A204.1 (cell line): ENCODE measurements at regions not wholly inside any gene's neighbourhood (a gene's known extent, or its start where the extent isn't known, plus 50 kb on each side); places are given as distances from the start of the nearest gene placed in this dataset.

ENCODE experiments used
- FAIRE-seq: peaks from 2 replicates; lab custom pipeline; 2012; peaks lifted over from hg19 to GRCh38; lab: Jason Lieb, UNC

- no peak for FAIRE-seq
These were observed 1249.2 kb upstream of the CDH6 start for GRCh38 chr5:29944327-29944726.

GRCh38 chr5:29942089-29942488 lies 1251.4 kb upstream of the CDH6 start:
- no peak for FAIRE-seq

- FAIRE-seq, result no peak
These were observed 1253.5 kb upstream of the CDH6 start for GRCh38 chr5:29939988-29940387.

- no peak for FAIRE-seq
These were observed 1258.1 kb upstream of the CDH6 start for GRCh38 chr5:29935371-29935770.

GRCh38 chr5:29930316-29930715 lies 1263.2 kb upstream of the CDH6 start:
- FAIRE-seq, result no peak

- FAIRE-seq, result no peak
These were observed 1269.4 kb upstream of the CDH6 start for GRCh38 chr5:29924107-29924506.

- no peak for FAIRE-seq
These were observed 1287.7 kb upstream of the CDH6 start for GRCh38 chr5:29905626-29906353.

- FAIRE-seq, result no peak
These were observed 1290.6 kb upstream of the CDH6 start for GRCh38 chr5:29902859-29903258.

- no peak for FAIRE-seq
These were observed 1293.9 kb upstream of the CDH6 start for GRCh38 chr5:29899583-29899982.

- FAIRE-seq, result no peak
These were observed 1295.6 kb upstream of the CDH6 start for GRCh38 chr5:29897916-29898315.

GRCh38 chr5:29896646-29897045 lies 1296.8 kb upstream of the CDH6 start:
- no peak for FAIRE-seq

- no peak for FAIRE-seq
These were observed 1298.8 kb upstream of the CDH6 start for GRCh38 chr5:29894668-29895067.

GRCh38 chr5:29889051-29889450 lies 1304.4 kb upstream of the CDH6 start:
- FAIRE-seq, result no peak

- no peak for FAIRE-seq
These were observed 1307.9 kb upstream of the CDH6 start for GRCh38 chr5:29885595-29885994.

- no peak for FAIRE-seq
These were observed 1311.5 kb upstream of the CDH6 start for GRCh38 chr5:29882036-29882435.

- no peak for FAIRE-seq
These were observed 1314.1 kb upstream of the CDH6 start for GRCh38 chr5:29879401-29879800.

- no peak for FAIRE-seq
These were observed 1314.9 kb upstream of the CDH6 start for GRCh38 chr5:29878599-29878998.

- FAIRE-seq, result peak; percentile 85
These were observed 1326.3 kb upstream of the CDH6 start for GRCh38 chr5:29867155-29867554.

- FAIRE-seq, result no peak
These were observed 1339.7 kb upstream of the CDH6 start for GRCh38 chr5:29853711-29854220.

- FAIRE-seq, result no peak
These were observed 1341.2 kb upstream of the CDH6 start for GRCh38 chr5:29852329-29852728.

- peak; percentile 39 for FAIRE-seq
These were observed 1348.3 kb upstream of the CDH6 start for GRCh38 chr5:29845206-29845605.

- FAIRE-seq, result no peak
These were observed 1360.1 kb upstream of the CDH6 start for GRCh38 chr5:29833394-29833793.

GRCh38 chr5:29822521-29822920 lies 1371.0 kb upstream of the CDH6 start:
- FAIRE-seq, result no peak

- FAIRE-seq, result peak; percentile 6
These were observed 1381.4 kb upstream of the CDH6 start for GRCh38 chr5:29811914-29812679.
